Suprapubic skin (tissue), 3 donors: ENCODE measurements at regions not wholly inside any gene's neighbourhood (a gene's known extent, or its start where the extent isn't known, plus 50 kb on each side); places are given as distances from the start of the nearest gene placed in this dataset.

Experiments used
- POLR2AphosphoS5 ChIP-seq, 3 donors: sonication (generic); formaldehyde crosslinking; IDR thresholded peaks; one replicate each; pipeline ENCODE4 v1.6.1; 2017; ENCODE audit warnings: antibody characterized with exemption in 3 of 3
- TF ChIP-seq, protein P1 (sequence below), 2 donors: fragments of 200-600 bp in 1 of 2; fragments of 450-650 bp in 1 of 2; sonication (generic) in 1 of 2; IDR thresholded peaks; one replicate each; pipeline ENCODE4 v1.5.1; 2016 to 2019; ENCODE audit warnings: antibody characterized with exemption in 2 of 2, mild to moderate bottlenecking in 1 of 2, moderate library complexity in 1 of 2

- TF ChIP-seq, protein P1, sequence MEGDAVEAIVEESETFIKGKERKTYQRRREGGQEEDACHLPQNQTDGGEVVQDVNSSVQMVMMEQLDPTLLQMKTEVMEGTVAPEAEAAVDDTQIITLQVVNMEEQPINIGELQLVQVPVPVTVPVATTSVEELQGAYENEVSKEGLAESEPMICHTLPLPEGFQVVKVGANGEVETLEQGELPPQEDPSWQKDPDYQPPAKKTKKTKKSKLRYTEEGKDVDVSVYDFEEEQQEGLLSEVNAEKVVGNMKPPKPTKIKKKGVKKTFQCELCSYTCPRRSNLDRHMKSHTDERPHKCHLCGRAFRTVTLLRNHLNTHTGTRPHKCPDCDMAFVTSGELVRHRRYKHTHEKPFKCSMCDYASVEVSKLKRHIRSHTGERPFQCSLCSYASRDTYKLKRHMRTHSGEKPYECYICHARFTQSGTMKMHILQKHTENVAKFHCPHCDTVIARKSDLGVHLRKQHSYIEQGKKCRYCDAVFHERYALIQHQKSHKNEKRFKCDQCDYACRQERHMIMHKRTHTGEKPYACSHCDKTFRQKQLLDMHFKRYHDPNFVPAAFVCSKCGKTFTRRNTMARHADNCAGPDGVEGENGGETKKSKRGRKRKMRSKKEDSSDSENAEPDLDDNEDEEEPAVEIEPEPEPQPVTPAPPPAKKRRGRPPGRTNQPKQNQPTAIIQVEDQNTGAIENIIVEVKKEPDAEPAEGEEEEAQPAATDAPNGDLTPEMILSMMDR (IDR thresholded peaks at IDR 0.05): no peak
- no peak for TF ChIP-seq POLR2AphosphoS5 (IDR thresholded peaks at IDR 0.05)
Measured at GRCh38 chr20:12198281-12198680, 280.6 kb downstream of the BTBD3 start.
